OCI-M1 (cell line): ENCODE measurements at regions not wholly inside any gene's neighbourhood (a gene's known extent, or its start where the extent isn't known, plus 50 kb on each side); places are given as distances from the start of the nearest gene placed in this dataset.

Source experiments
- DNase-seq: peaks from one replicate; lab custom pipeline; 2025; lab: John Stamatoyannopoulos, UW

DNA sequence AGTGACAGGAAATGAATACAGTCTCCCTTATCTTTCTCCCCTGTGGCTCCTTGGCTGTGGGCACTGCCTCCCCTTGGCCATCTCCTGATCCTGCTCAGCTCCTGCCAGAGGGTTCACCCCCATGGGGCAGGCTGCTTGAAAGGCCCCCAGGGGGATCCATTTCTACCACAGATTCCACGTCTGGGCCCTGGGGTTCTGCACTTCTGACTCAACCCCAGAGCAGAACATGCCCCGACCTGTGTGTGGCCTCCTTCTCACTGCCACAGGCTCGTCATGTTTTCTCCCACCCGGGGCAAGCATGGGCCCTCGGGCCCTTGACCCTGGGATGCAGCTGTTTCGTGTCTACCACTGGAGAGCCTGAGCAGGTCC lies 122.2 kb downstream of the ACKR3 start:
- DNase-seq: no peak

- DNase-seq: no peak
These were observed 123.3 kb downstream of the ACKR3 start for GRCh38 chr2:236692937-236693336.

- no peak for DNase-seq
These were observed 123.9 kb downstream of the ACKR3 start for GRCh38 chr2:236693531-236693930.

- no peak for DNase-seq
These were observed 124.7 kb downstream of the ACKR3 start for GRCh38 chr2:236694146-236694888.

GRCh38 chr2:236696834-236697233 lies 127.2 kb downstream of the ACKR3 start:
- DNase-seq: no peak

DNA sequence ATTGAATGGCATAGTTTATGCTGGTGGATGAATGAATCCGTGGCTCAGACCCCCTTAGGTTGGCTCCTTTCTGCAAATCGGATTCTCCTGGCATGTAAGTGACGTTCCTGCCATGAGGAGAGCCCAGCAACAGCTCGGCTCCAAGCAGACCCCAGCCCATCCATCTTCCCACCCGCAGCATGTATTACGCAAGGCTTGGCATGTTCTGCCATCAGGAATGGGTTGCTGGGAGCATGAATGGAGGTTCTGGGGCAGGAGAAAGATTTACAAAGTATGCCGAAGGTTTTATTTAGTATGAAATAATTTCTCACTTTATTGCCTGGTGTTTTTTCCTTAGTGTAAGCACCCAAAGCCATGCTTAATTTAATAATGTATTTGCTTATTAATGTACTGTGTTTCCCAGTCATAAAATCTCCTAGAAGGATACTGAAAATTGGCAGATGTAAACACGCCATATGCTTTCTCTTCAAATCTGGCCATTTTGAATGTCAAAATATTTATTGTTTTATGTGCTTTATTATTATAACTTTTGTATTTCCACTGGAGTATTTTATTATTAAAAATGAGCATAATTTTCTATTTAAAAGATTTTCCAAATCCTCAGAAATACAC lies 128.5 kb downstream of the ACKR3 start:
- DNase-seq: no peak

DNA sequence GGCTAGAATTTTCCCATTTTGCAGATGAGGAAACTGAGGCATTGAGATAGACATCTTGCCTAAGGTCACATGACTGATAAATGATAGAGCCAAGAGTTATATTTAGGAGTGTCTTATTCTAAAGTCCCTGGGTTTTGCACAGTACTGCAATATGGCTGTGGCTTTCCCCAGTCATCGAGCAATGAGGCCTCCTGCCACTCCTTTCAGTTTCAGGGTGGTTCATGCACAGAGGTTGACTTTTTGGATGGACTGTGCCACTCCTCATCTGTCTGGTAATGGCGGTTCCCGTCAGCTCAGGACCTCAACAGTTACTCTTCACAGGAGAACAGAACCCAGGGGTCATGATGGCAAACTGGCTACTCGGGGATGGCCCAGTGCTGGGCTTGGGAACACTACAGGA lies 131.1 kb downstream of the ACKR3 start:
- no peak for DNase-seq

GRCh38 chr2:236702657-236703372 lies 133.2 kb downstream of the ACKR3 start:
- DNase-seq: no peak

DNA sequence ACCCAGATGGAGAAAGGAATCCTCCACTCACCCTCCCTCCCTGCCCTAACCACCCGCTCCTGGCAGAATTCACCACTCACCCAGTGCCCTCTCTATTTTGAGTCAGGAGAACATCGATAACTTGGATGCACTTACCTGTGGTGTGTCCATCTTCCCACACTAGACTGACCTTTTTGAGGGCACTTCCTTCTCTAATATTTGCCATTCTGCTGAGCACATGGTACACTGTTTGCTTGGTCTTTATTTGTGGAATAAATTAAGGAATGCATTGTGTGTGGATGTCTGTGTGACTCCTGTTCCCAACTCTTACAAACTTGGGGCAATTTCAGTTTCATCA lies 133.7 kb downstream of the ACKR3 start:
- no peak for DNase-seq

DNA sequence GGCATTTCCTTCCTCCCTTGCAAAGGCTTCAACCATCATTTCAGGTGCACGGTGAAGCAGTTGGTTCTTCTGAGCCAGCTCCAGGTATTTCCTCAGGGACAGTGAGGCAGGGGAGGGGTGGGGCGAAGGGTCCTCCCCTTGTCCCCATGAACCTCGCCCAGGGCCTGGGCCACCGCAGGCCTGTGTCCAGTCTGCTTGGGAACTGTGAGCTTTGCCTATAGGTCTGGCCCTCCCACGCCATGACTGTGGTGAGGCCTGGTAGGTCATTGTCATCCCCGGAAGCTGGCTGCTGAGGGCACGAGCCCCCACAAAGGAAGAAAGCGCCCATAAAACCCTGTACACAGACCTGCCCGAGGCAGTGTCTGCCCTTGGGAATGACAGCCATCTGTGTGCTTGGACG lies 134.3 kb downstream of the ACKR3 start:
- no peak for DNase-seq

DNA sequence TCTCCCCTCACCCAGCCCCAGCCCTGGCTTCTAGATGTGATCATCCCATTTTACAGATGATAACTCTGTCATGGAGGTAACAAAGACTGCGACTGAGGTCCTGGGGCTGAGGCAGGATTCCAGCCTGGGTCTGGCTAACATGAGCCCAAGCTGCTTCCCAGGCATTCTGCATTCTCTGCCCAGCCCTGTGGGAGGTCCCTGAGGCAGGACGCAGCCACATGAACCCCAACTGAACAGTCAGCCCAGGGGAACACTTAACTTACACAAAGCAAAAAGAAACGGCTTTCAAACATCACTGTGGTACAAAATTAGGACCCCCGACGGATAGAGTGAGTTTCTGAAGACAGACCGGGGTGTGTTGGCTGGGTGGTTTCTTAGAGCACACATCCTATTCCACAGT lies 135.3 kb downstream of the ACKR3 start:
- DNase-seq: no peak

DNA sequence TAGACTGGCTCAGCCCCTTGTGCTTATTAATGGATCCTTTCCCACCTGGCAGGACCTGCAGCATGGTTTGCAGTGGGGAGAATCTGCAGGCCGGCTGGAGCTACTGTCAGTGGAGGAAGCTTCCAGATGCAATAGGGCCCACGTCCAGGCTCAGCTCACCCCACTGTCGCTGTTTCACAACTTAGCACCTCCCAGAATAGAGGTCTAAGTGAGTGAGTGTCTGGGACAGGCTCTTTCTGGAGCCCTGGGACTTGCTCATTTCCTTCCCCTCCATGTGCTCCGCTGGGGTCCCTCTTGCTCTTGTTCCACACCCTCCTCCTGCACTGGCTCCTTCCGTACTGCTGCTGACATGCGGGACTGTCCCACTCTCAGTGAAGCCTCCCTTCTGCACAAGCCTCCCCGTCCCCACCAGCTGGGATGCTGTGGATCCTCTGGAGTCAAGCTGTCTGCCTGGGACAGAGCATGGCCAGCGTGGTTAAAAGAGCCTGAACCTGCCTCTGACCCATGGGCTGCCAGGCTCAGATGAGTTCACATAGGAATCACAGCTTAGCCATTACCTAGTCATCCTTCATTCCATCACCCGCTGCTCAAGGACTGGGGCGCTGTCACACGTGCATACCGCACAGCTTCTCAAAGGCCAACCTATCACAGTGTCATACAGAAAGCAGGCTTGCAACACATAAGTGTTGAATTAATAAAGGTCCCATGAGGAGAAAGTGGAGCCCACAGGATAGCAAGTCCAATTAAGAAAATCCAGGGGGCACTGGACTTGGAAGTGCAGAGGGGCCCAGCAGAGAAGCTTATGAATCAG lies 135.9 kb downstream of the ACKR3 start:
- no peak for DNase-seq

DNA sequence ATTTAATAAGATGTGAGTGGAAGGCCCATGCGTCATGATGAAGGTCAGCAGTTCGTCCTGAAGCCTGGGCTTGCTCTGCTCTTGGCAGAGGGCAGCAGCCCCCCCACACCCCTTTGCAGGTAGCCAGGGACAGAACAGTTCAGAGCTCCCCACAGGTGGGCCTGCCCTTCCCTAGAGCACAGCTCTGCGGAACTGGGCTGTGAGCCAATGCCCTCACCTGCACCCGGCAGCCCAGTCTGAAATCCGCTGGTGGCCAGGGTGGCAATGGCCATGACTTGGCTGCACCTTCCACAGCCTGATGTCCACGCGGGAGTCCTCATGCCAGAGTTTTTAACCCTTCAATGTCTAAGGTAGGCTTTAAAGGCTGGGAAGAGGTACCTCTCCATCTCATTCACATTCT lies 136.7 kb downstream of the ACKR3 start:
- DNase-seq: no peak

- DNase-seq: no peak
These were observed 137.2 kb downstream of the ACKR3 start for GRCh38 chr2:236706803-236707202.

DNA sequence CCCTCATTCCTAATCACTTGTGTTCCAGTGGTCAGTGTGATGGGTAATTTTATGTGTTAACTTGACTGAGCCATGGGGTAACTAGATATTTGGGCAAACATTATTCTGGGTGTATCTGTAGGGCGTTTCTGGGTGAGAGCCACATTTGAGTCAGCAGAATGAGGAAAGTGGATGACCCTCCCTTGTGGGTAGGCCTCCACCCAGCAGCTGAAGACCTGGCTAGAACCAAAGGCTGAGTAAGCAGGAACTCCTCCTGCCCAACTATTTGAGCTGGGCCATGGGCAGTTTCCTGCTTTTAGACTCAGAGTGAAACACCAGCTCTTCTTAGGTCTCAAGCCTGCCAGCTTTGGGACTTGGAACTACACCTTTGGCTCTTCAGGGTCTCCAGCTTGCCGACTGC lies 141.8 kb downstream of the ACKR3 start:
- DNase-seq: no peak

DNA sequence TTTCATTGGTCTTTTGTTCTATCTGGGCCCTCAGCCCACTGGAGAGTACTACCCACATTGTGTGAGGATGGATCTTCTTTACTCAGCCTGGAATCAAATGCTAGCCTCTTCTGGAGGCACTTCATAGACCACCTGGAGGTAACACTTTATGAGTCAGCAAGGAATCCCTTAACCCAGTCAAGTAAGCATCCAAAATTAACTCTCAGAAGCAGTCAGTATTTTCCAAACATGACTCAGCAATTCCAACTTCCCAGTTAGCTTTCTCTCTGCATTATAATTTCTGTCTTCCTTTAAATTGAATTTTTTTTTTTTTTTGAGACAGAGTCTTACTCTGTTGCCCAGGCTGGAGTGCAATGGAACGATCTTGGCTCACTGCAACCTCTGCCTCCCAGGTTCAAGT lies 142.7 kb downstream of the ACKR3 start:
- DNase-seq: peak; percentile 1

- DNase-seq: no peak
These were observed 143.5 kb downstream of the ACKR3 start for GRCh38 chr2:236712961-236713673.

DNA sequence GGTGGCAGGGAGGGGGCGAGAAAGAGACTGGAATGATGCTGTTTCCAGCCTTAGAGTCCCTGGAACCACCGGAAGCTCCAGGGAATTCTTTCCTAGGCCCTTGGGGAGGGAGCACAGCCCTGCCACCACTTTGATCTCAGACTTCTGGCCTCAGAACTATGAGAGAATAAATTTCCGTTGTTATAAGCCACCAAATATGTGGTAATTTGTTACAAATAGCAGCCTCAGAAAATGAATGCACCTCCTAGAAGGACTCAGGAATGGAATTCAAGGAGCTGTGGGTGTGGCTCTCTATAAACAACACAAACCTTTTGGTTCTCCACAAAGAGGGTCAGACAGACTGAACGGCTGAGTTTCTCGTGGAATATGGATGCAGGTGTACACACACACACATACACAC lies 144.5 kb downstream of the ACKR3 start:
- no peak for DNase-seq

DNA sequence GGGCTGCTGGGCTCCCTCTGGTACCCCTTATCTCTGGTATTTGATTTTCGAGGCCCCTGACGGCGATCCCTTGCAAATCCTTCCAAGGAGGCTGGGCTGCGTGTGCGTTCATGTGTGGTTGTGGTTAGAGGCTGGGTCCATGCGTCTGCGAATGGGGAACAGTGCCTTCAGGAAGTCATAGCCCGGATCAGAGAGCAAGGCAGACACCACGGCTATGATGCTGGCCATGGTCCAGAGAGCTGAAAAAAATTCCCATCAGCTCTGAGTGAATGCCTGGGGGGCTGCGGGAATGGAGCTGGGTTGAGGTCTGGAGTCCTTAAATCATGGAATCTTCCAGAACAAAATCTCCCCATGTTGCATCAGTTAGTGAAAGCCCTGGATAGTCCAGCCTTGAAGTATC lies 145.5 kb downstream of the ACKR3 start:
- DNase-seq: no peak

- DNase-seq: no peak
These were observed 145.9 kb downstream of the ACKR3 start for GRCh38 chr2:236715491-236715961.

DNA sequence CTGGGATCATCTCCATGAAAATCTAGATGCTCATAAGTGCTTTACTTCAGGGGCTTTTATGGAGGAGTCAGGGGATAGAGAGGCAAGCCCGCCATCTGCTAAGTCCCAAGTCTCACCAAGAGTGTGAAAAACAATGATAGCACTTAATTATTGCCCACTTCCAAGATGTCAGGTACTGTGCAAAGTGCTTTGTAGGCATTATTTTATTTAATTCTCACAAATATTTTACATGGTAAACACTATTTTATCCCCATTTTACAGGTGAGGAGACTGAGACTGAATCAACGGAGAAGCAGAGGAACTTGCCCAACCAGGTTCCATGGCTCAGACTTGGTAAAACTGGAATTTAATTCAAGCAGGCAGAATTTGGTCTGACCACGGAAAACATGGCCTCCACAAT lies 147.5 kb downstream of the ACKR3 start:
- DNase-seq: no peak

GRCh38 chr2:236717729-236718128 lies 148.1 kb downstream of the ACKR3 start:
- DNase-seq: no peak
